ENCODE measurements at regions not wholly inside any gene's neighbourhood (a gene's known extent, or its start where the extent isn't known, plus 50 kb on each side); places are given as distances from the start of the nearest gene placed in this dataset.

DNA sequence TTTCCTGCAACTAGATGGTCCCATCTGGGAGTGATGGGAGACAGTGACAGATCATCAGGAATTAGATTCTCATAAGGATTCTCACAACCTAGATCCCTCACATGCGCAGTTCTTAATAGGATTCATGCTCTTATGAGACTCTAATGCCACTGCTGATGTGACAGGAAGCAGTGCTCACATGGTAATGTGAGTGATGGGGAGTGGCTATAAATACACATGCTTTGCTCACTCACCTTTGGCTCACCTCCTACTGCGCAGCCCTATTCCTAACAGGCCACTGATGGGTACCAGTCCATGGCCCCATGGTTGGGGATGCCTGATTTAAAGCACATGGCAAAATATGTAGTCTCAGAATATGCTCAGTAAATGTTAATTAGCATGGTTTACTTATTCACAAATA is 80.6 kb upstream of the MBOAT1 start:
- Histone ChIP-seq H3K27ac (ENCODE audit: control insufficient read depth, insufficient read depth, low read length) (no peak overlapping the region), H3K4me1 (ENCODE audit: control insufficient read depth, extremely low read depth, insufficient read depth, low read length) (no peaks in the 10 kb centered on the region), H3K27me3 (ENCODE audit: control insufficient read depth, extremely low read depth, insufficient read depth, low read length) (no peaks in the 10 kb centered on the region), H3K4me2 (ENCODE audit: control insufficient read depth, extremely low read depth, insufficient read depth, low read depth, low read length) (no peak overlapping the region), H3K9me1 (ENCODE audit: control insufficient read depth, extremely low read depth, insufficient read depth, low read length) (no peaks in the 10 kb centered on the region), H3K36me3 (ENCODE audit: control insufficient read depth in 2 of 2, extremely low read depth in 1 of 2, insufficient read depth in 2 of 2, low read length in 2 of 2) (no peaks in the 10 kb centered on the region), H2AFZ (ENCODE audit: control insufficient read depth, low read length) (no peak overlapping the region), H3K4me3 (ENCODE audit: control insufficient read depth in 2 of 3, extremely low read depth in 1 of 3, insufficient read depth in 2 of 3, low read depth in 1 of 3, low read length in 3 of 3) (no peak overlapping the region), H3K9ac (ENCODE audit: control insufficient read depth, extremely low read depth, insufficient read depth, low read length) (no peak overlapping the region), H3K9me3 (ENCODE audit: control insufficient read depth, low read depth, low read length) (no peaks in the 10 kb centered on the region), H3K79me2 (ENCODE audit: control insufficient read depth, insufficient read depth, low read length) (no peaks in the 10 kb centered on the region), H4K20me1 (ENCODE audit: control insufficient read depth, extremely low read depth, insufficient read depth, low read length) (no peaks in the 10 kb centered on the region)
- dilution Hi-C loops (cut with MboI; ENCODE audit: extremely low pct_ligation_motif_present, low sequenced_read_pairs), result no loop called here
- TF ChIP-seq, protein P1, sequence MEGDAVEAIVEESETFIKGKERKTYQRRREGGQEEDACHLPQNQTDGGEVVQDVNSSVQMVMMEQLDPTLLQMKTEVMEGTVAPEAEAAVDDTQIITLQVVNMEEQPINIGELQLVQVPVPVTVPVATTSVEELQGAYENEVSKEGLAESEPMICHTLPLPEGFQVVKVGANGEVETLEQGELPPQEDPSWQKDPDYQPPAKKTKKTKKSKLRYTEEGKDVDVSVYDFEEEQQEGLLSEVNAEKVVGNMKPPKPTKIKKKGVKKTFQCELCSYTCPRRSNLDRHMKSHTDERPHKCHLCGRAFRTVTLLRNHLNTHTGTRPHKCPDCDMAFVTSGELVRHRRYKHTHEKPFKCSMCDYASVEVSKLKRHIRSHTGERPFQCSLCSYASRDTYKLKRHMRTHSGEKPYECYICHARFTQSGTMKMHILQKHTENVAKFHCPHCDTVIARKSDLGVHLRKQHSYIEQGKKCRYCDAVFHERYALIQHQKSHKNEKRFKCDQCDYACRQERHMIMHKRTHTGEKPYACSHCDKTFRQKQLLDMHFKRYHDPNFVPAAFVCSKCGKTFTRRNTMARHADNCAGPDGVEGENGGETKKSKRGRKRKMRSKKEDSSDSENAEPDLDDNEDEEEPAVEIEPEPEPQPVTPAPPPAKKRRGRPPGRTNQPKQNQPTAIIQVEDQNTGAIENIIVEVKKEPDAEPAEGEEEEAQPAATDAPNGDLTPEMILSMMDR (optimal IDR thresholded peaks at IDR 0.05 in 1 of 3, IDR thresholded peaks at IDR 0.05 in 1 of 3, conservative IDR thresholded peaks at IDR 0.05 in 1 of 3; ENCODE audit: extremely low read depth in 1 of 3, insufficient read depth in 2 of 3, low read length in 3 of 3), result no peak
- TF ChIP-seq EZH2 (IDR thresholded peaks at IDR 0.05; ENCODE audit: low read length), result no peak
- no peak for DNase-seq (ENCODE audit: low read depth, low spot score)
- FAIRE-seq, result no peak

DNA sequence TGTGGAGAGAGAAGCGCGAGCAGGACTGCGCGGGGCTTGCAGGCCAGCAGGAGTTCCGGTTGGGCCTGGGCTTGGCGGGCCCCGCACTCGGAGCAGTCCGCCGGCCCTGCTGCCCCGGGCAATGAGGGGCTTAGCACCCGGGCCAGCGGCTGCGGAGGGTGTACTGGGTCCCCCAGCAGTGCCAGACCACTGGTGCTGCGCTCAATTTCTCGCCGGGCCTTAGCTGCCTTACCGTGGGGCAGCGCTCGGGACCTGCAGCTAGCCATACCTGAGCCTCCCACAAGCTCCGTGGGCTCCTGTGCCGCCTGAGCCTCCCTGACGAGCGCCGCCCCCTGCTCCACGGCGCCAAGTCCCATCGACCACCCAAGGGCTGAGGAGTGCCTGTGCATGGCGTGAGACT is 89.0 kb upstream of the MBOAT1 start:
- H2AFZ ChIP-seq (ENCODE audit: control insufficient read depth, low read length), result no peak overlapping the region
- no peak overlapping the region for H3K27ac ChIP-seq (ENCODE audit: control insufficient read depth, insufficient read depth, low read length)
- TF ChIP-seq, protein P1 (optimal IDR thresholded peaks at IDR 0.05 in 1 of 3, IDR thresholded peaks at IDR 0.05 in 1 of 3, conservative IDR thresholded peaks at IDR 0.05 in 1 of 3; ENCODE audit: extremely low read depth in 1 of 3, insufficient read depth in 2 of 3, low read length in 3 of 3), result no peak
- no peak for TF ChIP-seq EZH2 (IDR thresholded peaks at IDR 0.05; ENCODE audit: low read length)
- no peaks in the 10 kb centered on the region for H4K20me1 ChIP-seq (ENCODE audit: control insufficient read depth, extremely low read depth, insufficient read depth, low read length)
- H3K4me3 ChIP-seq (ENCODE audit: control insufficient read depth in 2 of 3, extremely low read depth in 1 of 3, insufficient read depth in 2 of 3, low read depth in 1 of 3, low read length in 3 of 3), result no peak overlapping the region
- H3K4me2 ChIP-seq (ENCODE audit: control insufficient read depth, extremely low read depth, insufficient read depth, low read depth, low read length), result no peak overlapping the region
- no peaks in the 10 kb centered on the region for H3K36me3 ChIP-seq (ENCODE audit: control insufficient read depth in 2 of 2, extremely low read depth in 1 of 2, insufficient read depth in 2 of 2, low read length in 2 of 2)
- H3K4me1 ChIP-seq (ENCODE audit: control insufficient read depth, extremely low read depth, insufficient read depth, low read length), result no peaks in the 10 kb centered on the region
- no peaks in the 10 kb centered on the region for H3K9me1 ChIP-seq (ENCODE audit: control insufficient read depth, extremely low read depth, insufficient read depth, low read length)
- no peaks in the 10 kb centered on the region for H3K9me3 ChIP-seq (ENCODE audit: control insufficient read depth, low read depth, low read length)
- no peak for FAIRE-seq
- dilution Hi-C loops (cut with MboI; ENCODE audit: extremely low pct_ligation_motif_present, low sequenced_read_pairs), result no loop called here
- no peak for DNase-seq (ENCODE audit: low read depth, low spot score)
- no peaks in the 10 kb centered on the region for H3K27me3 ChIP-seq (ENCODE audit: control insufficient read depth, extremely low read depth, insufficient read depth, low read length)
- H3K79me2 ChIP-seq (ENCODE audit: control insufficient read depth, insufficient read depth, low read length), result no peaks in the 10 kb centered on the region
- no peak overlapping the region for H3K9ac ChIP-seq (ENCODE audit: control insufficient read depth, extremely low read depth, insufficient read depth, low read length)
